ENCODE measurements at regions not wholly inside any gene's neighbourhood (a gene's known extent, or its start where the extent isn't known, plus 50 kb on each side); places are given as distances from the start of the nearest gene placed in this dataset.
"Not testable (repeated sequence)": the region's sequence is repeated elsewhere in the genome, so short reads cannot be mapped to it uniquely, and the experiment has no call there.

DNA sequence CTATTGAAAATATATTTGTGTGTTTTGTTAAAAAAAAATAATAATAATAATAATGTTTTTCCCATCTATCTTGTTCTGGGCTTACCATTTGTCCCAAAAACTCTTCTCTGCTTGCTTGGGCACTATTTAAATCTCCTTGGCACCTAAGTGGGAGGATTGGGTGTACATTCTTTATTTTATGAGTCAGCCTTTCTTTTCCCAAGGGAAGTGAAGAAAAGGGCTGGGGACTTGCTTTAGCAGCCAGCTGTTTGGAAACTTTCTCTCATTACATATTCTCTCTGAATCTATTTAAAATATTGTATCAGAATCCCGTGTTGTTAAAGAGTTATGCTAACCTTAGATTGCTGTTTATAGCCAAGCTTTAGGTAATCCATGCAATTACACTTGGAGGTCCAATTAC, 2332.4 kb downstream of the ARAP2 start:
- DNase-seq = no peak

- no peak for DNase-seq
Observed at GRCh38 chr4:33914386-33914785, 2329.9 kb downstream of the ARAP2 start.

DNA sequence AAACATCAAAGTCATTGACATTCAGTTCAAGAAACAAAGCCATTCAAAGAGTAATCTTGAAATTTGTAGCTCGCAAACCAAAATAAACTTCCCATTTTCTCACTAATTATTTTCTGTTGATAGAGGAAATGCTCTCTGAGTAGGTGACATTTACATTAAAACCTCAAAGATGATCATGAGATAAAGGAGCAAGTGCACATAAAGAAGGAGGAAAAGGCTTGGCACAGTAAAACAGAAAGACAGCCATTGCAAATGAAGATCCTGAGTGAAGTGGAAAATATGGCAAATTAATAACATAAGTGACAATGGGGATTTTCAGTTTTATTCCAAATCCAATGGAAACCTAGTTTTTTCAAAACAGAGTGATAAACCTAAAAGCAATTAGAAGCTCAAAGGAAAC, 2320.8 kb downstream of the ARAP2 start:
- no peak for DNase-seq

DNA sequence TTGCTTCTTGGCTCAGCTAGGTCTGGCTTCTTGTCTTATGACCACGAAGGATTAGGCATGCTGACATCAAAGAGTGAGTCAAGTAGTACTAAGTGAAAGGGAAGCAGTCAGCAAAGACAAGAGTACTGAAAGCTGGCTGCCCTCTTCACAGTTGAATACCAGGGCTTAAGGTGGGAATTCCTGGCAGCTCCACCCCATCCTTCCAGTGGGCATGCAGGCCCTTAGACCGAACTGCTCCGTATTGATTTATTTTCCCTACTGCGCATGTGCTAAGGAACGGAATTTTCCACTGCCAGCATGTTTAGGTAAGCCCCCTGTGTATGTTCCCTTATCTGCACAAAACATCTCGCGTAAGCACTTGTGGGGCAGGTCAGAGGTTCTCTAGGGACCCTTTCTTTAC, 2320.1 kb downstream of the ARAP2 start:
- no peak for DNase-seq

- no peak for DNase-seq
Observed at GRCh38 chr4:33924811-33925210, 2319.5 kb downstream of the ARAP2 start.

- DNase-seq = no peak
Observed at GRCh38 chr4:33930497-33930896, 2313.8 kb downstream of the ARAP2 start.

DNA sequence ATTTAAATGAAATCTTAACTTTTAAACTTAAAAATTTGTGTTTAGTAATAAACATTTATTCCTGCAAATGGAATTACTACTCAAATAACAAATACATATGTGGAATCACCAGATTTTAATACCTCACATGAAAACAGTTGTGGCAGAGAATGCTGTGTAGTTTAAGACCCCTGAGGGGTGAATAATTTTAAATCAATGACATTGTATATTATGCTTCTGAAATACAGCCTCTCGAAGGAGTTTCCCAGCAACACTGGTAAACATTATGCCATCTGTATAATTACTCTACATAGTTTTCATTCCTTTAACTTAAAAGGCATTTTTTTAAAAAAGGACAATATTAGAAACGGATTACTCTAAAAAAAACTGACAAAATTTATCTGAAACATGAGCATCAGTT, 2313.3 kb downstream of the ARAP2 start:
- no peak for DNase-seq

DNA sequence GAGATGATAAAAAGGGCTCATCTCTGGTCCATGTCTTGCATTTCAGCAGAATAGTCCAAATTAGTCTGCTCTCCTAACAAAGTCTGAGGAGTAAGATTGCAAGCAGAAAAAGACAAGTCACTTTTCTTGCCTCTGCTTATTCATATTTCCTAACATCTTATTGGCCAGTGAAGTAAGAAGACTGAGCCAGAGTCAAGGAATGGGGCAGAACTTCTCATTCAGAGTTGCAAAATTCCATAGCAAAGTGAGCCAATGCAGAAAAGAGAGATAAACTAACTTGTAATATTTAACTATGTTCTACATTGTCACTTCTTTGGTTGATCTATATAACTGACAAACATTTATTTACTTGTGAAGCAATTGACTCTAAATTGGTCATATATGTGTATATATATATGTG, 2304.0 kb downstream of the ARAP2 start:
- no peak for DNase-seq

DNA sequence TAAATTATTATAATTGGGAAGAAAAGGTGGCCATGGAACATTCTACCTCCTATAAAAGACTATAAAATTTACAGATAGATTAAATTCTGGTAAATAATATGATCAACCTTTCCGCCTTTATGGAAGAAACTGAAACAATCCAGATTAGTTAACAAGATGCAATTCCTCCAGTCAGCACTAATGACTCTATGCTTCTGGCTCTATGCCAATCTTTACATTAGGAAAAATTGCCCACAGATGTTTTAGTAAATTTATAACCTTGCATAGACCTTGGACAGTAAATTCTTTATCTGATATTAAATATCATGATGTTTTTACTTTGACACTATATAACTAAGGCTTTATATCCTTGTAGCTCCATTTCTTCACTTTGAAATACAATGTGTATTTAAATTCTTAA, 2302.5 kb downstream of the ARAP2 start:
- no peak for DNase-seq

DNA sequence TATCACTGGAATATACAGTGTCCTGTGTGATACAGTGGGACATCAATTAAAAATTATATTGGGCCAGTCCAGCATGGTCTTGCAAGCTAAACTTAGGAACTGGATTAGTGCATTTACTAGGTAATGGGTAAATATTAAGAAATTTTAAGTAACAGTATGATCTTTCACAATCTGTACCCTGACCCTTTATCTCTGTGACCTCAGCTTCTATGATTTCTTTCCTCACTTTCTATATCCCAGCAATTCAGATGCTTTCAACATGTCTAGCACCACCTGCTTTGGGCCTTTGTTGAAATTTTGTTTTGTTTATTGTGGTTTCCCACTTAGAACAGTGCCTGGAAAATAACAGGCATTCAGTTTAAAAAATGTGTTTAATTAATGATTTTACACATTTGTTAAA, 2295.4 kb downstream of the ARAP2 start:
- no peak for DNase-seq

DNA sequence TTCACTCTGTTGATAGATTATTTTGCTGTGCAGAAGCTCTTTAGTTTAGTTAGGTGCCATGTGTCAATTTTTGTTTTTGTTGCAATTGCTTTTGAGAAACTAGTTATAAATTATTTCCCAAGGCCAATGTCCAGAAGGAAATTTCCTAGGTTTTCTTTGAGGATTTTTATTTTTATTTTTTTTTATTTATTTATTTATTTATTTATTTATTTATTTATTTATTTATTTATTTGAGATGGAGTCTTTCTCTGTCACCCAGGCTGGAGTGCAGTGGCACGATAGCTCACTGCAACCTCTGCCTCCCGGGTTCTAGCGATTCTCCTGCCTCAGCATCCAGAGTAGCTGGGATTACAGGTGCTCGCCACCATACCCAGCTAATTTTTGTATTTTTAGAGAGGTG, 2290.5 kb downstream of the ARAP2 start:
- not testable (repeated sequence) for DNase-seq

- no peak for DNase-seq
Observed at GRCh38 chr4:33954759-33955158, 2289.6 kb downstream of the ARAP2 start.

DNA sequence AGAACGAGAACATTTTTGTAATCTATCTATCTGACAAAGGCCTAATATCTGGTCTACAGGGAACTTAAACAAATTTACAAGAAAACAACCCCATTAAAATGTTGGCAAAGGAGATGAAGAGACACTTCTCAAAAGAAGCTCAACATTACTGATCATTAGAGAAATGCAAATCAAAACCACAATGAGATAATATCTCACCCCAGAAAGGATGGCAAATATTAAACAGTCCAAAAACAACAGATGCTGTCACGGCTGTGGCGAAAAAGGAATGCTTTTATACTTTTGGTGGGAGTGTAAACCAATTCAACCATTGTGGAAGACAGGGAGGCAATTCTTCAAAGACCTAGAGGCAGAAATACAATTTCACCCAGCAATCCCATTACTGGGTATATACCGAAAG, 2284.8 kb downstream of the ARAP2 start:
- no peak for DNase-seq

GRCh38 chr4:33961761-33962160, 2282.6 kb downstream of the ARAP2 start:
- no peak for DNase-seq

DNA sequence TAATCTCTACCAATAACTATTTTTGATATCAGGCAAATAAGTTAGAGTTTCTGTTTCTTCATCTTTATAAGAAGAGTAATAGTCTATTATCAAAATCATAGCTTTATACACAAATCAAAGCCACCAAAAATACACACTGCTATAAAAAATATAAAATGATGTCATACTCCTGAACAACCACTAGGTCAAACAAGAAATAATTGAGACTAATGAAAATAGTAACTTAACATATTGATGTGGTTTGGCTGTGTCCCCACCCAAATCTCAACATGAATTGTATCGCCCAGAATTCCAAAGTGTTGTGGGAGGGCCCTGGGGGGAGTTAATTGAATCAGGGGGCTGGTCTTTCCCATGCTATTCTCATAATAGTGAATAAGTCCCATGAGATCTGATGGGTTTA, 2277.5 kb downstream of the ARAP2 start:
- DNase-seq = no peak

DNA sequence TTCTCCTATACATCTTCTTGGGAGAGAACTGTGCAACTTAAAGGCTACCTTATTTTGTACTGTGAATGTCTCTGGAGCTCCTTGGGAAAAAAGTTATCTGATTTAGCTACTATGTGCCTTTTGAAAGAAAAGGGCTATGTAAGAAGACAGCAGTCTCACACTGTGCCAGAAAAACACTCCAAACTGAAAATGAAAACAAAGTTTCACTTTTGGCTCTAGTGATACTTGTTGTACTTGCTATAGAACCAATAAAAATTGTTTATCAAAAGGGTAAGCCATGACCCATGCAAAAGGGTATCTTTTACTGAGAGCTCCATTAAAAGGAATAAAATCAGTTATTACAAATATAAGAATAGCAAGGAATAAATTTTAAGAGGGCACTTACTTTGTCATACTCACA, 2270.0 kb downstream of the ARAP2 start:
- no peak for DNase-seq

- no peak for DNase-seq
Observed at GRCh38 chr4:33975995-33976394, 2268.3 kb downstream of the ARAP2 start.

- not testable (repeated sequence) for DNase-seq
Observed at GRCh38 chr4:33979781-33980180, 2264.5 kb downstream of the ARAP2 start.

DNA sequence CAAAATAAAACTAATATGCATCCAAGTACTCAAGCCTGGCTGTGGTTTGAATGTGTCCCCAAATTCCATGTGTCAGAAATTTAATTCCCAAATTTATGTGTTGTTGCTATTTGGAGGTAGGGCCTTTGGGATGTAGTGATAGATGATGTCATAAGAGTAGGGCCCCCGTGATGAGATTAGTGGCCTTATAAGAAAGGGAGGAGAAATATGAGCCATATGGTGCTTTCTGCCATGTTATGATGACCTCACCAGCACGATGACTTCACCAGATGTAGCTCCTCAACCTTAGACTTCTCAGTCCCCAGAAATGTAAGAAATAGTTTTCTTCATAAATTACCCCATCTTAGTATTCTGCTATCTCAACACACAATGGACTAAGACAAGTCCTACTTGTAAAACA, 2264.0 kb downstream of the ARAP2 start:
- no peak for DNase-seq

DNA sequence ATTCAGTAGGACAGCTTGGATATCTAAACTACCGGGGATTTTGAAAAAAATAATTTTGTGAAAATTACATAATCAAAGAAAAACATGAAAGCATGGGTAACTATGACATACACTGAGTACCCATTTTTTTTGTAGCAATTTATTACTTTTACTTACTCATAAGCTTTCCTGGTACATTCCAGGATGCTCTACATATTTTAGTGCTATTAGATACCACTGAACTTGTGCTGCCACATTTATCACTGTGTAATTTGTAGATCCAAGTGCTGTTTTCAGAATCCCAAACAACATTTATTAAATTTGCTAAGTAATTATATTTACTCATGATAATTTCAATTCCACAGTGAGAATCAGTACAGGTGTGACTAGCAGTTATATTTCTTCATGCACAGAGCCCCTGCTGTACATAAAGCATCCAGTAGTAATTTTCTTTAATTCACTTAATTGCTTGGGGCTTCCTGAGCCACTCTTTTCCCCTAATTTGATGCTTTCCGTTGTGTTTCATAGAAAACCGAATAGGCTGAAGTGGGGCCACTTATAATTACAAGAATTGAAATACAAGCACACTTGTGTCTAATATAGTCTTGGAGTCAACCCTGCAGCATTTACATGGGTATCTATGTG, 2254.4 kb downstream of the ARAP2 start:
- no peak for DNase-seq

- no peak for DNase-seq
Observed at GRCh38 chr4:33996075-33996718, 2248.1 kb downstream of the ARAP2 start.

GRCh38 chr4:33998291-33998690, 2246.0 kb downstream of the ARAP2 start:
- DNase-seq = no peak

DNA sequence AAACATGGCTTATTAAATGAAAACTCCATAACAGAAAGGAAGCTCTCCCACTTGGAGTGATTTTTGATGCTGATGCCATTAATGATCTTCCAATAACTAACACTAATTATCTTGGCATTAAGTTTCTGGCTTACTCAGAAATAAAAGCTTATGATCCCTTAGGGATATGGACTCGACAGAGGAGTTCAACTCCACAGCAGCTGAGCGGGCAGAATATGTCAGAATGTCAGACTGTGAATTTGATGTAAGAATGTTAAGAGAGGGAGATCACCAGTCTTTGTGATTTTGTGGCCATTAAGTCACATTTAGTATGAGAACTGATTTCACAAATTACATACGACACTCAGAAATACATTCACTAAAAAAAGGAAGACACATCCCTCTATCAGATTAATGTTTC, 2244.0 kb downstream of the ARAP2 start:
- no peak for DNase-seq

DNA sequence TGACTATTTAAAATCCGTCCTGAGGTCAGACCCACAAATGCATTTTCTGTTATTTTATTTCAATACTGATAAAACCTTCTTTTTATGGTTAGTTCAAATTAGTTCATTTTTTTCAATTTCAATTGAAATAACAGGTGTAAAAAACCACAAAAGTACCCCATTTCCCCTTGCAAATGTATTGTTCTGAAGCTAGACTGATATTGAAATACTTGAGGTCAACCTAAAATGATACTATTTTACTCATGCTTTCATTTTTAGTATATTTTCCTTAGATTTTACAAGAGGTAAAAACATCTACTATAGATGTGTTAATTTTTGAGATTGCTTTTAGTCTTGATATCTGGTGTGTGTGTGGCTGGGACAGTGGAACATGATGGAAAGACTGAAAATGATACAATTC, 2237.8 kb downstream of the ARAP2 start:
- not testable (repeated sequence) for DNase-seq

GRCh38 chr4:34009951-34010350, 2234.4 kb downstream of the ARAP2 start:
- no peak for DNase-seq

All from NCI-H187 treated with DMSO at 0.1 percent for 48 hours (cell line).